GM23338 (cell line): ENCODE measurements at regions not wholly inside any gene's neighbourhood (a gene's known extent, or its start where the extent isn't known, plus 50 kb on each side); places are given as distances from the start of the nearest gene placed in this dataset.

Experiments
- CTCF ChIP-seq, 2 experiments: fragments of 200-600 bp in 1 of 2; sonication (generic) in 1 of 2; conservative IDR thresholded peaks; 2 replicates each; pipeline versions ENCODE4 v1.5.1 to v1.6.1; 2016 to 2017; ENCODE audit warnings: antibody characterized with exemption in 2 of 2, low read depth in 2 of 2, mild to moderate bottlenecking in 2 of 2, moderate library complexity in 1 of 2
- EZH2 ChIP-seq: fragments of 200-600 bp; sonication (generic); IDR thresholded peaks from one replicate; pipeline ENCODE4 v1.8.0; 2017; ENCODE audit warnings: antibody characterized with exemption, mild to moderate bottlenecking, low read depth; ENCODE audit not compliant: unreplicated experiment

- TF ChIP-seq CTCF (conservative IDR thresholded peaks at IDR 0.05; ENCODE audit: low read depth in 2 of 2) (no peak), EZH2 (no peak)
These were observed 245.9 kb upstream of the IGF1R start for GRCh38 chr15:98402486-98402885.
